HG03108 (cell line): ENCODE measurements at regions not wholly inside any gene's neighbourhood (a gene's known extent, or its start where the extent isn't known, plus 50 kb on each side); places are given as distances from the start of the nearest gene placed in this dataset.
"Not testable (repeated sequence)": the region's sequence is repeated elsewhere in the genome, so short reads cannot be mapped to it uniquely, and the experiment has no call there.

Source experiments
- ATAC-seq: cut with Tn5 transposase; IDR thresholded peaks from one replicate; pipeline ENCODE4 v1.9.1; 2021; ENCODE audit warnings: moderate library complexity; ENCODE audit not compliant: unreplicated experiment

GRCh38 chr12:40431169-40431568 is 206.4 kb downstream of the LRRK2 start:
- ATAC-seq, result no peak

GRCh38 chr12:40435251-40435650 is 210.5 kb downstream of the LRRK2 start:
- no peak for ATAC-seq

GRCh38 chr12:40435951-40436350 is 211.2 kb downstream of the LRRK2 start:
- no peak for ATAC-seq

GRCh38 chr12:40436564-40436963 is 211.8 kb downstream of the LRRK2 start:
- ATAC-seq, result no peak

GRCh38 chr12:40439771-40440492 is 215.1 kb downstream of the LRRK2 start:
- ATAC-seq, result no peak

GRCh38 chr12:40444174-40444573 is 219.4 kb downstream of the LRRK2 start:
- ATAC-seq, result no peak

GRCh38 chr12:40446385-40446784 is 221.6 kb downstream of the LRRK2 start:
- ATAC-seq, result no peak

- not testable (repeated sequence) for ATAC-seq
Observed at GRCh38 chr12:40448523-40448922, 223.7 kb downstream of the LRRK2 start.

- no peak for ATAC-seq
Observed at GRCh38 chr12:40451661-40452060, 226.9 kb downstream of the LRRK2 start.

GRCh38 chr12:40464121-40464520 is 228.1 kb upstream of the CNTN1 start:
- no peak for ATAC-seq

- no peak for ATAC-seq
Observed at GRCh38 chr12:40469736-40470135, 222.5 kb upstream of the CNTN1 start.

- ATAC-seq, result no peak
Observed at GRCh38 chr12:40473962-40474361, 218.3 kb upstream of the CNTN1 start.

GRCh38 chr12:40474630-40475029 is 217.6 kb upstream of the CNTN1 start:
- no peak for ATAC-seq

- no peak for ATAC-seq
Observed at GRCh38 chr12:40499856-40500255, 192.4 kb upstream of the CNTN1 start.

GRCh38 chr12:40502322-40502721 is 189.9 kb upstream of the CNTN1 start:
- no peak for ATAC-seq

- no peak for ATAC-seq
Observed at GRCh38 chr12:40505327-40505726, 186.9 kb upstream of the CNTN1 start.

GRCh38 chr12:40508421-40508820 is 183.8 kb upstream of the CNTN1 start:
- no peak for ATAC-seq

- no peak for ATAC-seq
Observed at GRCh38 chr12:40511341-40511740, 180.9 kb upstream of the CNTN1 start.

- peak; percentile 73 for ATAC-seq
Observed at GRCh38 chr12:40515041-40515816, 177.0 kb upstream of the CNTN1 start.

- ATAC-seq, result no peak
Observed at GRCh38 chr12:40522837-40523236, 169.4 kb upstream of the CNTN1 start.

- no peak for ATAC-seq
Observed at GRCh38 chr12:40525054-40525453, 167.2 kb upstream of the CNTN1 start.

GRCh38 chr12:40534828-40535227 is 157.4 kb upstream of the CNTN1 start:
- no peak for ATAC-seq
